Panc1 (cell line): ENCODE measurements at regions not wholly inside any gene's neighbourhood (a gene's known extent, or its start where the extent isn't known, plus 50 kb on each side); places are given as distances from the start of the nearest gene placed in this dataset.

Experiments used
- TCF7L2 ChIP-seq: IDR thresholded peaks from 2 replicates; pipeline ENCODE4 v1.6.1; 2011; ENCODE audit warnings: mild to moderate bottlenecking, low read depth, low read length, inconsistent platforms
- TF ChIP-seq, protein P1 (sequence below): fragments of 450-650 bp; IDR thresholded peaks from 2 replicates; pipeline ENCODE4 v1.5.1; 2017; ENCODE audit warnings: mild to moderate bottlenecking

DNA sequence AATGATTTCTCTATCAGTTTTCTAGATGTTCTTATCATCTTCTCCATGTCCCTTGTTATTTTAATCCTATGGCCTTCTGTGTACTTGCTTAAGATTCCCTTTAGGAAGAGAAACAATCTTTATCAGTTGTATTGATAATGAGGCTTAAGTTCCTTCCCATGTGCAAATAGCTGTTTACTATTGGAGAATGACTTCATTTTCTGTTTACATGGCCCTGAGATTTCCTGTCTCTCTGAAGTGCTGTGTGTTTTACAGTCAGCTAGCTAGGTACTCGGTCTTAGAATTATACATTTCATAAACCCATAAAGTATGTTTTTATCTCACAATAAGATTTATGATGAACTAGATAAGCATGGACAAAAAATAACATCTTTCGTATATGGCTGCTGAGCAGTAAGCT is 67.5 kb upstream of the CCDC179 start:
- TF ChIP-seq, protein P1, sequence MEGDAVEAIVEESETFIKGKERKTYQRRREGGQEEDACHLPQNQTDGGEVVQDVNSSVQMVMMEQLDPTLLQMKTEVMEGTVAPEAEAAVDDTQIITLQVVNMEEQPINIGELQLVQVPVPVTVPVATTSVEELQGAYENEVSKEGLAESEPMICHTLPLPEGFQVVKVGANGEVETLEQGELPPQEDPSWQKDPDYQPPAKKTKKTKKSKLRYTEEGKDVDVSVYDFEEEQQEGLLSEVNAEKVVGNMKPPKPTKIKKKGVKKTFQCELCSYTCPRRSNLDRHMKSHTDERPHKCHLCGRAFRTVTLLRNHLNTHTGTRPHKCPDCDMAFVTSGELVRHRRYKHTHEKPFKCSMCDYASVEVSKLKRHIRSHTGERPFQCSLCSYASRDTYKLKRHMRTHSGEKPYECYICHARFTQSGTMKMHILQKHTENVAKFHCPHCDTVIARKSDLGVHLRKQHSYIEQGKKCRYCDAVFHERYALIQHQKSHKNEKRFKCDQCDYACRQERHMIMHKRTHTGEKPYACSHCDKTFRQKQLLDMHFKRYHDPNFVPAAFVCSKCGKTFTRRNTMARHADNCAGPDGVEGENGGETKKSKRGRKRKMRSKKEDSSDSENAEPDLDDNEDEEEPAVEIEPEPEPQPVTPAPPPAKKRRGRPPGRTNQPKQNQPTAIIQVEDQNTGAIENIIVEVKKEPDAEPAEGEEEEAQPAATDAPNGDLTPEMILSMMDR, result no peak
- TF ChIP-seq TCF7L2, result no peak
